Activated naive CD8-positive, alpha-beta T cell treated with anti-CD3 and anti-CD28 coated beads, Interleukin-2, amount 50 U/mL, for 24 hours (primary cell): ENCODE measurements at regions not wholly inside any gene's neighbourhood (a gene's known extent, or its start where the extent isn't known, plus 50 kb on each side); places are given as distances from the start of the nearest gene placed in this dataset.

ENCODE experiments used
- ATAC-seq: fragments of 150-1000 bp; cut with Tn5 transposase; one replicate; pipeline ENCODE4 v1.10.0; 2021
- DNase-seq: peaks from one replicate; pipeline ENCODE4 v3.0.0; 2021
- H3K27ac Mint-ChIP-seq: one replicate; pipeline ENCODE4 v1.8.0; 2021; ENCODE audit warnings: mild to moderate bottlenecking, mixed read lengths
- H3K27me3 Mint-ChIP-seq: one replicate; pipeline ENCODE4 v1.8.0; 2021; ENCODE audit warnings: mixed read lengths
- H3K36me3 Mint-ChIP-seq: one replicate; pipeline ENCODE4 v1.8.0; 2021; ENCODE audit warnings: low read depth, mixed read lengths
- H3K4me1 Mint-ChIP-seq: one replicate; pipeline ENCODE4 v1.8.0; 2021; ENCODE audit warnings: mixed read lengths
- H3K4me3 Mint-ChIP-seq: one replicate; pipeline ENCODE4 v1.8.0; 2021; ENCODE audit warnings: mild to moderate bottlenecking, moderate library complexity, mixed read lengths
- H3K9me3 Mint-ChIP-seq: one replicate; pipeline ENCODE4 v1.8.0; 2021; ENCODE audit warnings: mixed read lengths

GRCh38 chr7:85719981-85720953, 533.4 kb upstream of the SEMA3D start:
- H3K4me3 Mint-ChIP-seq: no peak overlapping the region
- ATAC-seq (no peak), DNase-seq (no peak)
- no peaks in the 10 kb centered on the region for H3K4me1 Mint-ChIP-seq
- H3K27ac Mint-ChIP-seq: no peak overlapping the region
- H3K9me3 Mint-ChIP-seq: no peaks in the 10 kb centered on the region
- H3K36me3 Mint-ChIP-seq: no peaks in the 10 kb centered on the region
- H3K27me3 Mint-ChIP-seq: no peaks in the 10 kb centered on the region

GRCh38 chr7:85716353-85716752, 529.5 kb upstream of the SEMA3D start:
- Mint-ChIP-seq H3K4me1 (no peaks in the 10 kb centered on the region), H3K36me3 (no peaks in the 10 kb centered on the region), H3K4me3 (no peak overlapping the region), H3K9me3 (no peaks in the 10 kb centered on the region), H3K27me3 (no peaks in the 10 kb centered on the region), H3K27ac (no peak overlapping the region)
- DNase-seq (no peak), ATAC-seq (no peak)

GRCh38 chr7:85714951-85715350, 528.1 kb upstream of the SEMA3D start:
- Mint-ChIP-seq H3K27me3 (no peaks in the 10 kb centered on the region), H3K9me3 (no peaks in the 10 kb centered on the region), H3K36me3 (no peaks in the 10 kb centered on the region), H3K4me3 (no peak overlapping the region), H3K27ac (no peak overlapping the region), H3K4me1 (no peaks in the 10 kb centered on the region)
- ATAC-seq (no peak), DNase-seq (no peak)

- Mint-ChIP-seq H3K27ac (no peak overlapping the region), H3K4me1 (no peaks in the 10 kb centered on the region), H3K4me3 (no peak overlapping the region), H3K9me3 (no peaks in the 10 kb centered on the region), H3K27me3 (no peaks in the 10 kb centered on the region), H3K36me3 (no peaks in the 10 kb centered on the region)
- DNase-seq (no peak), ATAC-seq (no peak)
Measured at GRCh38 chr7:85714043-85714578, 527.3 kb upstream of the SEMA3D start.

- ATAC-seq: no peak
- DNase-seq: no peak
- no peaks in the 10 kb centered on the region for H3K9me3 Mint-ChIP-seq
- no peak overlapping the region for H3K4me3 Mint-ChIP-seq
- H3K36me3 Mint-ChIP-seq: no peaks in the 10 kb centered on the region
- H3K27me3 Mint-ChIP-seq: no peaks in the 10 kb centered on the region
- no peak overlapping the region for H3K27ac Mint-ChIP-seq
- H3K4me1 Mint-ChIP-seq: no peaks in the 10 kb centered on the region
Measured at GRCh38 chr7:85713171-85713570, 526.3 kb upstream of the SEMA3D start.

GRCh38 chr7:85711894-85712293, 525.0 kb upstream of the SEMA3D start:
- no peaks in the 10 kb centered on the region for H3K9me3 Mint-ChIP-seq
- H3K27ac Mint-ChIP-seq: no peak overlapping the region
- DNase-seq (no peak), ATAC-seq (no peak)
- no peak overlapping the region for H3K4me3 Mint-ChIP-seq
- H3K36me3 Mint-ChIP-seq: no peaks in the 10 kb centered on the region
- no peaks in the 10 kb centered on the region for H3K27me3 Mint-ChIP-seq
- H3K4me1 Mint-ChIP-seq: no peaks in the 10 kb centered on the region

GRCh38 chr7:85710960-85711359, 524.1 kb upstream of the SEMA3D start:
- Mint-ChIP-seq H3K27me3 (no peaks in the 10 kb centered on the region), H3K27ac (no peak overlapping the region), H3K36me3 (no peaks in the 10 kb centered on the region), H3K4me3 (no peak overlapping the region), H3K9me3 (peaks cover 4% of the 10 kb centered on the region), H3K4me1 (no peaks in the 10 kb centered on the region)
- ATAC-seq (no peak), DNase-seq (no peak)

- DNase-seq (no peak), ATAC-seq (no peak)
- Mint-ChIP-seq H3K4me3 (no peak overlapping the region), H3K27me3 (no peaks in the 10 kb centered on the region), H3K9me3 (peaks cover 5% of the 10 kb centered on the region), H3K36me3 (no peaks in the 10 kb centered on the region), H3K4me1 (no peaks in the 10 kb centered on the region), H3K27ac (no peak overlapping the region)
Measured at GRCh38 chr7:85708221-85708620, 521.4 kb upstream of the SEMA3D start.

- DNase-seq (no peak), ATAC-seq (no peak)
- no peak overlapping the region for H3K4me3 Mint-ChIP-seq
- H3K36me3 Mint-ChIP-seq: no peaks in the 10 kb centered on the region
- H3K4me1 Mint-ChIP-seq: no peaks in the 10 kb centered on the region
- H3K9me3 Mint-ChIP-seq: peaks cover 5% of the 10 kb centered on the region
- no peak overlapping the region for H3K27ac Mint-ChIP-seq
- H3K27me3 Mint-ChIP-seq: no peaks in the 10 kb centered on the region
Measured at GRCh38 chr7:85705076-85705475, 518.2 kb upstream of the SEMA3D start.

- no peak for DNase-seq
- Mint-ChIP-seq H3K27me3 (no peaks in the 10 kb centered on the region), H3K9me3 (peaks cover 5% of the 10 kb centered on the region), H3K27ac (no peak overlapping the region), H3K4me3 (no peak overlapping the region), H3K4me1 (no peaks in the 10 kb centered on the region), H3K36me3 (no peaks in the 10 kb centered on the region)
- ATAC-seq: no peak
Measured at GRCh38 chr7:85703251-85704010, 516.6 kb upstream of the SEMA3D start.

- no peaks in the 10 kb centered on the region for H3K36me3 Mint-ChIP-seq
- H3K27me3 Mint-ChIP-seq: no peaks in the 10 kb centered on the region
- H3K4me1 Mint-ChIP-seq: no peaks in the 10 kb centered on the region
- H3K4me3 Mint-ChIP-seq: no peak overlapping the region
- no peak for ATAC-seq
- DNase-seq: no peak
- no peak overlapping the region for H3K27ac Mint-ChIP-seq
- H3K9me3 Mint-ChIP-seq: peaks cover 7% of the 10 kb centered on the region
Measured at GRCh38 chr7:85702348-85702747, 515.5 kb upstream of the SEMA3D start.

GRCh38 chr7:85699482-85699881, 512.6 kb upstream of the SEMA3D start:
- ATAC-seq (no peak), DNase-seq (no peak)
- Mint-ChIP-seq H3K27ac (no peak overlapping the region), H3K27me3 (no peaks in the 10 kb centered on the region), H3K9me3 (peaks cover 4% of the 10 kb centered on the region), H3K36me3 (no peaks in the 10 kb centered on the region), H3K4me3 (no peak overlapping the region), H3K4me1 (no peaks in the 10 kb centered on the region)

GRCh38 chr7:85695533-85695932, 508.7 kb upstream of the SEMA3D start:
- H3K9me3 Mint-ChIP-seq: peaks cover 4% of the 10 kb centered on the region
- no peak overlapping the region for H3K4me3 Mint-ChIP-seq
- DNase-seq (no peak), ATAC-seq (no peak)
- no peaks in the 10 kb centered on the region for H3K27me3 Mint-ChIP-seq
- no peaks in the 10 kb centered on the region for H3K36me3 Mint-ChIP-seq
- no peak overlapping the region for H3K27ac Mint-ChIP-seq
- H3K4me1 Mint-ChIP-seq: no peaks in the 10 kb centered on the region

- no peak for ATAC-seq
- no peak for DNase-seq
- Mint-ChIP-seq H3K4me1 (no peaks in the 10 kb centered on the region), H3K36me3 (no peaks in the 10 kb centered on the region), H3K9me3 (peaks cover 4% of the 10 kb centered on the region), H3K4me3 (no peak overlapping the region), H3K27ac (no peak overlapping the region), H3K27me3 (no peaks in the 10 kb centered on the region)
Measured at GRCh38 chr7:85695041-85695440, 508.2 kb upstream of the SEMA3D start.

- no peak overlapping the region for H3K4me3 Mint-ChIP-seq
- no peak overlapping the region for H3K27ac Mint-ChIP-seq
- DNase-seq (no peak), ATAC-seq (no peak)
- H3K36me3 Mint-ChIP-seq: no peaks in the 10 kb centered on the region
- H3K4me1 Mint-ChIP-seq: no peaks in the 10 kb centered on the region
- H3K27me3 Mint-ChIP-seq: no peaks in the 10 kb centered on the region
- H3K9me3 Mint-ChIP-seq: peaks cover 8% of the 10 kb centered on the region
Measured at GRCh38 chr7:85693326-85693725, 506.5 kb upstream of the SEMA3D start.
